WERI-Rb-1 (cell line): ENCODE measurements at regions not wholly inside any gene's neighbourhood (a gene's known extent, or its start where the extent isn't known, plus 50 kb on each side); places are given as distances from the start of the nearest gene placed in this dataset.

Experiments used
- DNase-seq: peaks from one replicate; pipeline ENCODE4 v3.0.0-alpha.2; 2020
- H3K27ac ChIP-seq: fragments of 250-450 bp; sonication (Bioruptor Pico); 2 replicates; pipeline ENCODE4 v1.5.1; 2020; ENCODE audit warnings: mild to moderate bottlenecking, moderate library complexity
- H3K27me3 ChIP-seq: fragments of 250-450 bp; sonication (Bioruptor Pico); 2 replicates; pipeline ENCODE4 v1.5.1; 2021; ENCODE audit warnings: mild to moderate bottlenecking, low read depth, moderate library complexity; ENCODE audit not compliant: insufficient read depth, severe bottlenecking
- H3K36me3 ChIP-seq: fragments of 250-450 bp; sonication (Bioruptor Pico); 2 replicates; pipeline ENCODE4 v1.5.1; 2020; ENCODE audit warnings: mild to moderate bottlenecking, moderate library complexity
- H3K4me3 ChIP-seq: 2 replicates; pipeline ENCODE4 v1.5.1; 2011; ENCODE audit warnings: low read depth, mild to moderate bottlenecking, control low read depth, low read length
- H3K9me3 ChIP-seq: fragments of 250-450 bp; sonication (Bioruptor Pico); 2 replicates; pipeline ENCODE4 v1.5.1; 2021; ENCODE audit warnings: mild to moderate bottlenecking, moderate library complexity; ENCODE audit not compliant: severe bottlenecking
- TF ChIP-seq, protein P1 (sequence below): IDR thresholded peaks from 2 replicates; pipeline ENCODE4 v1.5.1; 2011; ENCODE audit warnings: low read depth, mild to moderate bottlenecking, control low read depth, inconsistent platforms, low read length

DNA sequence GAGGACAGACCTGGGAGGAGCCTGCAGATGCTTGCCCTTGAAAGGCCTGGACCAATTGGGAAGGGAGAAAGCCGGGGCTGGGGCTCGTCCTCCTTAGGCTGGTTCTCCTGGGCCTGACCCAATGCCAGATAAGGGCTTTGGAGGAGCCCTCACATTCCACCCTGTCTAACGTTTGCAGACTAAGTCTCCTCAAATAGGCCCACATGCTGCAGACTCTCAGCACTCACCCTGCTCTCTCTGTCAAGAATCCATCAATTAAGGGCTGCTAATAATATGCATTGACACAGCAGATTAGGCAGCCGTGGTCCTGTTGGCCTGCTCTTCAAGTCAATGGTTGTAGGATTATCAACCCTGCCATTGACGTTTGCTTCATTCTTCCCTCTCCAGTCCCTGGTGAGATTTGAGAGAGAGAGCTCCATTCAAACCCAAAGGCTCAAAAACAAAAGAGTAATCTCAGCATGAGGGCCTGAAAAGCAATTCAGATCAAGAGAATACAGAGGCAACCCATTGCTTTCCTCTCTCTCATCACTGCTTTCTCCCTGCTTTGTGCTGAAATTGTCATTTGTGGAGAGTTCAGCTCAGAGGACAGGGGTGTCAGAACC is 167.6 kb downstream of the INSIG2 start:
- no peak overlapping the region for H3K27ac ChIP-seq
- TF ChIP-seq, protein P1, sequence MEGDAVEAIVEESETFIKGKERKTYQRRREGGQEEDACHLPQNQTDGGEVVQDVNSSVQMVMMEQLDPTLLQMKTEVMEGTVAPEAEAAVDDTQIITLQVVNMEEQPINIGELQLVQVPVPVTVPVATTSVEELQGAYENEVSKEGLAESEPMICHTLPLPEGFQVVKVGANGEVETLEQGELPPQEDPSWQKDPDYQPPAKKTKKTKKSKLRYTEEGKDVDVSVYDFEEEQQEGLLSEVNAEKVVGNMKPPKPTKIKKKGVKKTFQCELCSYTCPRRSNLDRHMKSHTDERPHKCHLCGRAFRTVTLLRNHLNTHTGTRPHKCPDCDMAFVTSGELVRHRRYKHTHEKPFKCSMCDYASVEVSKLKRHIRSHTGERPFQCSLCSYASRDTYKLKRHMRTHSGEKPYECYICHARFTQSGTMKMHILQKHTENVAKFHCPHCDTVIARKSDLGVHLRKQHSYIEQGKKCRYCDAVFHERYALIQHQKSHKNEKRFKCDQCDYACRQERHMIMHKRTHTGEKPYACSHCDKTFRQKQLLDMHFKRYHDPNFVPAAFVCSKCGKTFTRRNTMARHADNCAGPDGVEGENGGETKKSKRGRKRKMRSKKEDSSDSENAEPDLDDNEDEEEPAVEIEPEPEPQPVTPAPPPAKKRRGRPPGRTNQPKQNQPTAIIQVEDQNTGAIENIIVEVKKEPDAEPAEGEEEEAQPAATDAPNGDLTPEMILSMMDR, result no peak

DNA sequence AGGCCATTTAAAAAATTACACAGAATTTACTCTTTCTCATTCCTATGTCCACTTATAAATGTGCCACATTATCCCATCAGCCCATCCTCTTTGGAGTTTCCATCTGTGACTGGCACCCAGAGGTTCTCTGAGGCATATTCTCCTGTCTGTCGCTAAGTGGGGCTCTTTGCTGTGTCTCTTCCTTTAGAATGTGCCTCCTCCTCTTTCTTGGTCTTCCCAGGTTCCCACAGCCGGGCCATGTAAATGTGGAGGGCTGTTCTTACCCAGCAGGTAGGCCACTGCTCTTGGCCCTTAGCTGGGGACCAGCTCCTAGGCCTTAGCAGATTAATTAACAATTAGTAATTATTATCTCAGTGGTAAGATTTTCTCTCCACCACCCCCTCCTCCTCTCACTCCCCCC is 167.0 kb downstream of the INSIG2 start:
- no peak overlapping the region for H3K27ac ChIP-seq
- TF ChIP-seq, protein P1, result no peak
- DNase-seq, result no peak

More for the DNA sequence above, 167.6 kb downstream of the INSIG2 start:
- Histone ChIP-seq H3K9me3 (no peaks in the 10 kb centered on the region), H3K36me3 (no peaks in the 10 kb centered on the region), H3K4me3 (no peak overlapping the region), H3K27me3 (peaks cover 49% of the 10 kb centered on the region)
- DNase-seq, result no peak

DNA sequence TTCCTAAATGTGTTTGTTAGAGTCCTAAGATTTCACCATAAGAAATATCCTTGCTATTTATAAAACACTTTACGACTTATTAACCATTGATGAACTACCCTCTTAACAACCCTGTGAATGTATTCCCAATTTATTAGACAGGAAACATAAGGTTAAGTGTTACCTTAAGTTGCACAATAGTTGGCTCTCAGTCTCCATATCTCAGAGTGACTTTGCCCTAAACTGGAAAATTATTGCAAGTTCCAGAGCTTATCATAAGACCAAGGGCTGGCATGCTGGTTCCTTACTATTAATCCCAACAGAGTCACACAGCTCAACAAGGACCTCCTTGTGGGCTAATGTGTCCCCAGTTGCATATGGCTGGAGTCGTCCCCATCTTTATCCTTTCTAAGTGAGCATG is 165.8 kb downstream of the INSIG2 start:
- Histone ChIP-seq H3K27ac (no peak overlapping the region), H3K36me3 (no peaks in the 10 kb centered on the region), H3K9me3 (no peaks in the 10 kb centered on the region), H3K4me3 (no peak overlapping the region), H3K27me3 (peaks cover 63% of the 10 kb centered on the region)
- TF ChIP-seq, protein P1, result no peak
- DNase-seq, result no peak

More for the DNA sequence above, 167.0 kb downstream of the INSIG2 start:
- no peaks in the 10 kb centered on the region for H3K9me3 ChIP-seq
- no peaks in the 10 kb centered on the region for H3K36me3 ChIP-seq
- no peak overlapping the region for H3K4me3 ChIP-seq
- H3K27me3 ChIP-seq, result peaks cover 52% of the 10 kb centered on the region

DNA sequence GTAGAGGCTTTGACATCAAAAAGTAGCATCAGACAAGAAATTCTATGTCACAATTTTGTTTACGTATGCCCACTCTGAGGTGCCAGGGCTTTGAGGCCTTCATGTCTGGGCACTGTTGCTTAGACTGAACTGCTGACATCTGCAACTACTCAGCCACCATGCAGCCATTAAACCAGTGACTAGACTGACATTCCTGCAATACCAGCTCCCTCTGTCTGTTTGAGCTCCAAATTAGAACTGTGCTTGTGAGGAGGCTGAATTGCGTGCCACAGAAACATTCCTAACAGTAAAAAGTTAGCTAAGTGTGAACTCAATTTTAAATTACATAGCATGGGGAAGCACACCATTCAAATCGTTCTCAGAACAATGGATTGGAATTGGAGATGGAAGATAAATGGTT is 163.2 kb downstream of the INSIG2 start:
- Histone ChIP-seq H3K9me3 (no peaks in the 10 kb centered on the region), H3K4me3 (no peak overlapping the region), H3K27ac (no peak overlapping the region), H3K27me3 (peaks cover 70% of the 10 kb centered on the region), H3K36me3 (no peaks in the 10 kb centered on the region)
- no peak for DNase-seq
- TF ChIP-seq, protein P1, result no peak

DNA sequence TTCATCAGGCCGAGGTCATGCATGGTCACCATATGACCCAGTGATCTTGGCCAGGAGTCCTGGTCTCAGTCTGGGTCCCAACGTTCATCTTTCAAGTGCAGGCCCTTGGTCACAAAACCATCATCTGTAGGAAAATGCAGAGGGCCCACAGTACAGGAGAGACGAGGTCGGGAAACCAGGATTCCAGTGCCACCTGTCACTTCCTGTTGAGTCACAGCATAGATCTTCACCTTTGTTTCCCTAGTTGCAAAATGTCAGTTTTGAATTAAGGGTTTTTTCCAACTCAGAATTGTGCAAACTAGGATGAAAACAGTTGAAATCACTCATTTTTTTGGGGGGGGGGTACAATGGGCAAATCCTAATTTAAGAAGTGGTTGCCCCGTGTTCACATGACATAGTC is 162.2 kb downstream of the INSIG2 start:
- no peaks in the 10 kb centered on the region for H3K36me3 ChIP-seq
- TF ChIP-seq, protein P1, result no peak
- H3K4me3 ChIP-seq, result no peak overlapping the region
- peaks cover 74% of the 10 kb centered on the region for H3K27me3 ChIP-seq
- H3K9me3 ChIP-seq, result no peaks in the 10 kb centered on the region
- no peak overlapping the region for H3K27ac ChIP-seq
- DNase-seq, result no peak

DNA sequence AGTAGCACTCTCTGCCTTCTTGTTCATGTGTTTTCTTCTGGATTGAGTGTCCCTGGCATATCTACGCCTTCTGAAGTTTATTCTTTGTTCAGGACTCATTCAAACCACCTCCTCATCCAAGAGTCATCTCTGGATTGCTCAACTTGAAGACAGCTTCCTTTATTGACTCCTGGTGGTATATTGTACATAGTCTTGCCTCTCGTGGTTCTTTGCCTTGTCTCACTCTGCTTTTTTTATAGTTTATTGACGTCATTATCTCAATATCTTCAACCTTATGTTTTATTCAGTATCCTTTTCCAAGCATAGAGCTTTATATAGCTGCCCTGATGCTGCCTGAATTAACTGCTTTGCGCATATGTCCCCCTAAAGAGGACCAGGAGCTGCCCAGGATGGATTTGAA is 161.7 kb downstream of the INSIG2 start:
- H3K9me3 ChIP-seq, result no peaks in the 10 kb centered on the region
- DNase-seq, result no peak
- no peak overlapping the region for H3K4me3 ChIP-seq
- no peaks in the 10 kb centered on the region for H3K36me3 ChIP-seq
- TF ChIP-seq, protein P1, result no peak
- peaks cover 76% of the 10 kb centered on the region for H3K27me3 ChIP-seq
- H3K27ac ChIP-seq, result no peak overlapping the region
